ENCODE measurements at regions not wholly inside any gene's neighbourhood (a gene's known extent, or its start where the extent isn't known, plus 50 kb on each side); places are given as distances from the start of the nearest gene placed in this dataset.
A peak's percentile ranks its signal among the peaks of the same experiment; 100 is the strongest.
"Not testable (repeated sequence)": the region's sequence is repeated elsewhere in the genome, so short reads cannot be mapped to it uniquely, and the experiment has no call there.

DNA sequence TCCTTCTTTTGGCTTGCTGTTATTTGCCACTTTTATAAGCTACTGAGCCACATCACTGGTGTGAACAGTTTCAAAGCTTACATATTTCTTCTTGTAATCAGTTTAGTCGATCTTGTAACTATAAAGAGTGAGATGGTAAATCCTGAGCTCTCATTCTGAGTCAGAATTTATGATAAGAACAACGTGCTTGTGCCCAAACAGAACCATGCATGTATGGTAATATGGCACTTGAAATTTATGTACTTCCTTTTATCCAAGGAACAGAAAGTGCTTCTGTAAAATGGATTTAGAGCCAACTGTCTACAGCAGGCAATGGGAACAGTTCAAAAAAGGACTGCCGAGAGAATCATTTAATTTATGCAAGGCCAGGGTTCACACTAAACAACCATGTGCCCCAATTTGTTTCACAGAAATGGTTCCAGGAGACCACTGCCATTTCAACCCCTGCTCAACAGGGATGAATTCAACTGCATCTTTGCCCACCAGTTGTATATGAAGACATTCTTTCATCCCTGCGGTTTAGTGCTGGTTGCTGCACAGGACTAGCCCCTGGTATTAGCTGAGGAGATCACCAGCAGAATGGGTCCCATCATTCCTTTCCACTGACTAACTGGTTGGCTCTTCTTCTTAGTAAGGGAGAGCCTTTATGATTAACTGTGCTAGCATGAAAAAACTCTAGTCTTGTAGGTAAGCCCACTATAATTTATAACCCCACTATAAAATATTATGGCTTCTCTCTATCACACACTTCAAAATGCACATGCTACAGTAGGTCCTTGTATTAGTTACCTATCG lies 162.9 kb upstream of the PGRMC2 start:
- no peak overlapping the region for H3K4me3 Mint-ChIP-seq (ENCODE audit: unreplicated experiment)
- peaks cover 20% of the 10 kb centered on the region for H3K4me1 Mint-ChIP-seq (ENCODE audit: insufficient read depth, unreplicated experiment)
- CTCF ChIA-PET: interaction anchor here (0.7 to 1.2 kb wide), 4 partner anchors 12 to 413 kb away, joined by 3 to 5 read pairs (median 4); no protein-coding TSS in a partner anchor
- no peaks in the 10 kb centered on the region for H3K27me3 Mint-ChIP-seq (ENCODE audit: insufficient read depth, unreplicated experiment)
- intact Hi-C loops (cut with micrococcal nuclease): loop anchor here (5.0 kb wide), 1 partner anchor 192 kb away; no protein-coding TSS in a partner anchor
- no TSS peak for BruUV-seq (replicated peaks)
- H3K9me3 Mint-ChIP-seq (ENCODE audit: unreplicated experiment): peaks cover under 1% of the 10 kb centered on the region
- POLR2A ChIA-PET: interaction anchor here (1.1 kb wide), 1 partner anchor 8 kb away, joined by 3 read pairs; no protein-coding TSS in a partner anchor
- H3K27ac Mint-ChIP-seq (ENCODE audit: low read depth, unreplicated experiment): no peak overlapping the region
- TF ChIP-seq CTCF (IDR thresholded peaks at IDR 0.05; ENCODE audit: unreplicated experiment): no peak
- no peaks in the 10 kb centered on the region for H3K36me3 Mint-ChIP-seq (ENCODE audit: insufficient read depth, unreplicated experiment)
- no peak for DNase-seq (ENCODE audit: unreplicated experiment)

GRCh38 chr4:128449251-128449650 lies 161.6 kb upstream of the PGRMC2 start:
- Mint-ChIP-seq H3K4me3 (ENCODE audit: unreplicated experiment) (no peak overlapping the region), H3K27ac (ENCODE audit: low read depth, unreplicated experiment) (no peak overlapping the region), H3K36me3 (ENCODE audit: insufficient read depth, unreplicated experiment) (no peaks in the 10 kb centered on the region), H3K27me3 (ENCODE audit: insufficient read depth, unreplicated experiment) (no peaks in the 10 kb centered on the region), H3K4me1 (ENCODE audit: insufficient read depth, unreplicated experiment) (peaks cover 12% of the 10 kb centered on the region), H3K9me3 (ENCODE audit: unreplicated experiment) (peaks cover 13% of the 10 kb centered on the region)
- intact Hi-C loops (cut with micrococcal nuclease): no loop called here
- TF ChIP-seq CTCF (IDR thresholded peaks at IDR 0.05; ENCODE audit: unreplicated experiment): no peak
- BruUV-seq (replicated peaks): no TSS peak
- no peak for DNase-seq (ENCODE audit: unreplicated experiment)
- CTCF ChIA-PET: interaction anchor here (0.7 to 1.2 kb wide), 2 partner anchors 12 to 414 kb away, joined by 4 to 5 read pairs; no protein-coding TSS in a partner anchor
- POLR2A ChIA-PET: no interaction called here

GRCh38 chr4:128444544-128445302 lies 157.1 kb upstream of the PGRMC2 start:
- no peak overlapping the region for H3K4me3 Mint-ChIP-seq (ENCODE audit: unreplicated experiment)
- no peak overlapping the region for H3K27ac Mint-ChIP-seq (ENCODE audit: low read depth, unreplicated experiment)
- H3K27me3 Mint-ChIP-seq (ENCODE audit: insufficient read depth, unreplicated experiment): no peaks in the 10 kb centered on the region
- peak; percentile 32 for DNase-seq (ENCODE audit: unreplicated experiment)
- CTCF ChIA-PET: interaction anchor here (0.9 kb wide), 1 partner anchor 9 kb away, joined by 3 read pairs; no protein-coding TSS in a partner anchor
- H3K36me3 Mint-ChIP-seq (ENCODE audit: insufficient read depth, unreplicated experiment): no peaks in the 10 kb centered on the region
- intact Hi-C loops (cut with micrococcal nuclease): no loop called here
- POLR2A ChIA-PET: no interaction called here
- no TSS peak for BruUV-seq (replicated peaks)
- H3K4me1 Mint-ChIP-seq (ENCODE audit: insufficient read depth, unreplicated experiment): no peaks in the 10 kb centered on the region
- peaks cover 25% of the 10 kb centered on the region for H3K9me3 Mint-ChIP-seq (ENCODE audit: unreplicated experiment)
- TF ChIP-seq CTCF (IDR thresholded peaks at IDR 0.05; ENCODE audit: unreplicated experiment): no peak

- Mint-ChIP-seq H3K36me3 (ENCODE audit: insufficient read depth, unreplicated experiment) (no peaks in the 10 kb centered on the region), H3K27me3 (ENCODE audit: insufficient read depth, unreplicated experiment) (no peaks in the 10 kb centered on the region), H3K4me1 (ENCODE audit: insufficient read depth, unreplicated experiment) (no peaks in the 10 kb centered on the region), H3K9me3 (ENCODE audit: unreplicated experiment) (peaks cover 37% of the 10 kb centered on the region), H3K27ac (ENCODE audit: low read depth, unreplicated experiment) (no peak overlapping the region), H3K4me3 (ENCODE audit: unreplicated experiment) (no peak overlapping the region)
- no TSS peak for BruUV-seq (replicated peaks)
- TF ChIP-seq CTCF (IDR thresholded peaks at IDR 0.05; ENCODE audit: unreplicated experiment): no peak
- DNase-seq (ENCODE audit: unreplicated experiment): no peak
- ChIA-PET CTCF (interaction anchor here (1.1 kb wide), 1 partner anchor 13 kb away, joined by 6 read pairs; no protein-coding TSS in a partner anchor), POLR2A (no interaction called here)
- intact Hi-C loops (cut with micrococcal nuclease): no loop called here
These were observed 153.3 kb upstream of the PGRMC2 start for GRCh38 chr4:128440923-128441322.

DNA sequence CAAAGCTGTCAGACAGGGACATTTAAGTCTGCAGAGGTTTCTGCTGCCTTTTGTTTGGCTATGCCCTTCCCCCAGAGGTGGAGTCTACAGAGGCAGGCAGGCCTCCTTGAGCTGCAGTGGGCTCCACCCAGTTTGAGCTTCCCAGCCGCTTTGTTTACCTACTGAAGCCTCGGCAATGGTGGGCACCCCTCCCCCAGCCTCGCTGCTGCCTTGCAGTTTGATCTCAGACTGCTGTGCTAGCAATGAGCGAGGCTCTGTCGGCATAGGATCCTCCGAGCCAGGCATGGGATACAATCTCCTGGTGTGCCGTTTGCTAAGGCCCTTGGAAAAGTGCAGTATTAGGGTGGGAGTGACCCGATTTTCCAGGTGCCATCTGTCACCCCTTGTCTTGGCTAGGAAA lies 149.4 kb upstream of the PGRMC2 start:
- BruUV-seq (replicated peaks); DNase-seq (ENCODE audit: unreplicated experiment); H3K4me3 Mint-ChIP-seq (ENCODE audit: unreplicated experiment); intact Hi-C loops (cut with micrococcal nuclease); H3K36me3 Mint-ChIP-seq (ENCODE audit: insufficient read depth, unreplicated experiment); POLR2A ChIA-PET; H3K4me1 Mint-ChIP-seq (ENCODE audit: insufficient read depth, unreplicated experiment); H3K27me3 Mint-ChIP-seq (ENCODE audit: insufficient read depth, unreplicated experiment); H3K27ac Mint-ChIP-seq (ENCODE audit: low read depth, unreplicated experiment): not testable (repeated sequence)
- H3K9me3 Mint-ChIP-seq (ENCODE audit: unreplicated experiment): peaks cover 21% of the 10 kb centered on the region
- CTCF ChIA-PET: interaction anchor here (0.7 to 1.4 kb wide), 3 partner anchors 13 to 18 kb away, joined by 3 to 4 read pairs (median 4); no protein-coding TSS in a partner anchor

Data from MCF 10A (cell line).